Neural progenitor cell (in vitro differentiated cells): ENCODE measurements at regions not wholly inside any gene's neighbourhood (a gene's known extent, or its start where the extent isn't known, plus 50 kb on each side); places are given as distances from the start of the nearest gene placed in this dataset.

Source experiments
- DNase-seq: peaks from one replicate; pipeline ENCODE4 v3.0.0-alpha.2; 2016; ENCODE audit warnings: low spot score
- H2AFZ ChIP-seq: fragments of 200-600 bp; sonication (generic); replicated peaks from 2 replicates; pipeline ENCODE4 v1.6.1; 2016; ENCODE audit warnings: antibody characterized with exemption
- H3F3A ChIP-seq: fragments of 200-600 bp; sonication (generic); 2 replicates; pipeline ENCODE4 v1.6.1; 2016; ENCODE audit warnings: antibody characterized with exemption, low read depth
- H3K27ac ChIP-seq: fragments of 200-600 bp; sonication (generic); 2 replicates; pipeline ENCODE4 v1.5.1; 2016; ENCODE audit warnings: mild to moderate bottlenecking
- H3K27me3 ChIP-seq: fragments of 200-600 bp; sonication (generic); 2 replicates; pipeline ENCODE4 v1.6.1; 2016; ENCODE audit warnings: mild to moderate bottlenecking, moderate library complexity
- H3K36me3 ChIP-seq: fragments of 200-600 bp; sonication (generic); 2 replicates; pipeline ENCODE4 v1.5.1; 2016
- H3K4me1 ChIP-seq: fragments of 200-600 bp; sonication (generic); 2 replicates; pipeline ENCODE4 v1.6.1; 2016; ENCODE audit warnings: mixed run types
- H3K4me2 ChIP-seq: fragments of 200-600 bp; sonication (generic); 2 replicates; pipeline ENCODE4 v1.6.1; 2016
- H3K4me3 ChIP-seq: fragments of 200-600 bp; sonication (generic); 2 replicates; pipeline ENCODE4 v1.5.1; 2016
- H3K79me2 ChIP-seq: fragments of 200-600 bp; sonication (generic); 2 replicates; pipeline ENCODE4 v1.6.1; 2016; ENCODE audit warnings: low read depth
- H3K9ac ChIP-seq: fragments of 200-600 bp; sonication (generic); 2 replicates; pipeline ENCODE4 v1.6.1; 2016
- H3K9me3 ChIP-seq: fragments of 200-600 bp; sonication (generic); 2 replicates; pipeline ENCODE4 v1.5.1; 2016; ENCODE audit warnings: low read depth
- H4K20me1 ChIP-seq: fragments of 200-600 bp; sonication (generic); 2 replicates; pipeline ENCODE4 v1.6.1; 2016; ENCODE audit warnings: low read depth
- H3K27ac Mint-ChIP-seq: 3 replicates; pipeline ENCODE4 v1.8.0; 2021; ENCODE audit warnings: mixed read lengths
- H3K27me3 Mint-ChIP-seq: 2 replicates; pipeline ENCODE4 v1.8.0; 2022; ENCODE audit warnings: low read depth, mild to moderate bottlenecking, inconsistent platforms, moderate library complexity, mixed read lengths; ENCODE audit not compliant: insufficient read depth
- H3K36me3 Mint-ChIP-seq: 3 replicates; pipeline ENCODE4 v1.8.0; 2021; ENCODE audit warnings: mixed read lengths
- H3K4me1 Mint-ChIP-seq: 3 replicates; pipeline ENCODE4 v1.8.0; 2021; ENCODE audit warnings: mixed read lengths
- H3K4me3 Mint-ChIP-seq: 3 replicates; pipeline ENCODE4 v1.8.0; 2021; ENCODE audit warnings: mild to moderate bottlenecking, moderate library complexity, mixed read lengths
- H3K9me3 Mint-ChIP-seq: 3 replicates; pipeline ENCODE4 v1.8.0; 2020; ENCODE audit warnings: mixed read lengths
- CTCF ChIP-seq: fragments of 200-600 bp; sonication (generic); IDR thresholded peaks from 2 replicates; pipeline ENCODE4 v1.5.1; 2017; ENCODE audit warnings: antibody characterized with exemption, mild to moderate bottlenecking
- EZH2 ChIP-seq: fragments of 200-600 bp; sonication (generic); IDR thresholded peaks from 2 replicates; pipeline ENCODE4 v1.6.1; 2017; ENCODE audit warnings: antibody characterized with exemption, mild to moderate bottlenecking, moderate library complexity
- EZH2phosphoT487 ChIP-seq: fragments of 200-600 bp; sonication (generic); IDR thresholded peaks from 2 replicates; pipeline ENCODE4 v1.6.1; 2017; ENCODE audit warnings: antibody characterized with exemption

- DNase-seq = no peak
- Mint-ChIP-seq H3K27ac (no peak overlapping the region), H3K4me3 (no peak overlapping the region), H3K4me1 (peaks cover 16% of the 10 kb centered on the region), H3K9me3 (peaks cover under 1% of the 10 kb centered on the region), H3K36me3 (no peaks in the 10 kb centered on the region), H3K27me3 (peaks cover 13% of the 10 kb centered on the region)
- no peak overlapping the region for H3K27ac ChIP-seq
- H4K20me1 ChIP-seq = no peaks in the 10 kb centered on the region
- TF ChIP-seq EZH2 (no peak), EZH2phosphoT487 (no peak), CTCF (no peak)
- H3K9ac ChIP-seq = no peak overlapping the region
- H3F3A ChIP-seq = no peaks in the 10 kb centered on the region
- no peaks in the 10 kb centered on the region for H3K4me1 ChIP-seq
- H3K79me2 ChIP-seq = no peaks in the 10 kb centered on the region
- H2AFZ ChIP-seq = no peak overlapping the region
- no peaks in the 10 kb centered on the region for H3K27me3 ChIP-seq
- no peak overlapping the region for H3K4me2 ChIP-seq
- no peak overlapping the region for H3K4me3 ChIP-seq
- no peaks in the 10 kb centered on the region for H3K36me3 ChIP-seq
- H3K9me3 ChIP-seq = no peaks in the 10 kb centered on the region
These were observed 146.4 kb upstream of the MYCN start for GRCh38 chr2:15793978-15794377.

GRCh38 chr2:15794608-15795134 is 145.7 kb upstream of the MYCN start:
- H3K4me3 Mint-ChIP-seq = no peak overlapping the region
- H3K4me1 Mint-ChIP-seq = peaks cover 16% of the 10 kb centered on the region
- Histone ChIP-seq H3K27me3 (no peaks in the 10 kb centered on the region), H3K9me3 (no peaks in the 10 kb centered on the region), H4K20me1 (no peaks in the 10 kb centered on the region), H3F3A (no peaks in the 10 kb centered on the region), H2AFZ (no peak overlapping the region), H3K4me2 (no peak overlapping the region), H3K36me3 (no peaks in the 10 kb centered on the region), H3K4me1 (no peaks in the 10 kb centered on the region), H3K79me2 (no peaks in the 10 kb centered on the region), H3K4me3 (no peak overlapping the region), H3K27ac (no peak overlapping the region), H3K9ac (no peak overlapping the region)
- peaks cover 13% of the 10 kb centered on the region for H3K27me3 Mint-ChIP-seq
- TF ChIP-seq EZH2 = no peak
- no peak for TF ChIP-seq CTCF
- TF ChIP-seq EZH2phosphoT487 = no peak
- no peak for DNase-seq
- no peaks in the 10 kb centered on the region for H3K9me3 Mint-ChIP-seq
- no peaks in the 10 kb centered on the region for H3K36me3 Mint-ChIP-seq
- H3K27ac Mint-ChIP-seq = no peak overlapping the region

GRCh38 chr2:15795426-15795825 is 144.9 kb upstream of the MYCN start:
- Histone ChIP-seq H3K4me2 (no peak overlapping the region), H2AFZ (no peak overlapping the region), H3F3A (no peaks in the 10 kb centered on the region), H3K9me3 (no peaks in the 10 kb centered on the region), H3K4me3 (no peak overlapping the region), H3K79me2 (no peaks in the 10 kb centered on the region), H4K20me1 (no peaks in the 10 kb centered on the region), H3K27me3 (no peaks in the 10 kb centered on the region), H3K4me1 (no peaks in the 10 kb centered on the region), H3K36me3 (no peaks in the 10 kb centered on the region), H3K9ac (no peak overlapping the region), H3K27ac (no peak overlapping the region)
- no peak for TF ChIP-seq EZH2phosphoT487
- no peak for TF ChIP-seq EZH2
- TF ChIP-seq CTCF = no peak
- H3K4me1 Mint-ChIP-seq = peaks cover 16% of the 10 kb centered on the region
- H3K27me3 Mint-ChIP-seq = peaks cover 10% of the 10 kb centered on the region
- no peak overlapping the region for H3K27ac Mint-ChIP-seq
- no peaks in the 10 kb centered on the region for H3K36me3 Mint-ChIP-seq
- DNase-seq = no peak
- no peaks in the 10 kb centered on the region for H3K9me3 Mint-ChIP-seq
- no peak overlapping the region for H3K4me3 Mint-ChIP-seq
